DND-41 (cell line): ENCODE measurements at regions not wholly inside any gene's neighbourhood (a gene's known extent, or its start where the extent isn't known, plus 50 kb on each side); places are given as distances from the start of the nearest gene placed in this dataset.

Experiments
- CTCF ChIP-seq: IDR thresholded peaks from 2 replicates; pipeline ENCODE4 v1.5.1; 2012; ENCODE audit warnings: borderline replicate concordance, low read length, moderate library complexity, mild to moderate bottlenecking; ENCODE audit not compliant: poor library complexity, severe bottlenecking; ENCODE audit errors: extremely low read depth
- EZH2 ChIP-seq: IDR thresholded peaks from 3 replicates; pipeline ENCODE4 v1.6.1; 2012; ENCODE audit warnings: borderline replicate concordance, low read depth, mild to moderate bottlenecking, moderate library complexity, low read length, inconsistent platforms; ENCODE audit not compliant: severe bottlenecking

- TF ChIP-seq CTCF = no peak
- no peak for TF ChIP-seq EZH2
These were observed 282.8 kb downstream of the ZEB2 start for GRCh38 chr2:144237108-144237507.
